HG02884 (cell line): ENCODE measurements at regions not wholly inside any gene's neighbourhood (a gene's known extent, or its start where the extent isn't known, plus 50 kb on each side); places are given as distances from the start of the nearest gene placed in this dataset.
"Not testable (repeated sequence)": the region's sequence is repeated elsewhere in the genome, so short reads cannot be mapped to it uniquely, and the experiment has no call there.

Source experiments
- ATAC-seq: cut with Tn5 transposase; IDR thresholded peaks from one replicate; pipeline ENCODE4 v1.9.1; 2021; ENCODE audit warnings: mild to moderate bottlenecking, moderate library complexity; ENCODE audit not compliant: unreplicated experiment

DNA sequence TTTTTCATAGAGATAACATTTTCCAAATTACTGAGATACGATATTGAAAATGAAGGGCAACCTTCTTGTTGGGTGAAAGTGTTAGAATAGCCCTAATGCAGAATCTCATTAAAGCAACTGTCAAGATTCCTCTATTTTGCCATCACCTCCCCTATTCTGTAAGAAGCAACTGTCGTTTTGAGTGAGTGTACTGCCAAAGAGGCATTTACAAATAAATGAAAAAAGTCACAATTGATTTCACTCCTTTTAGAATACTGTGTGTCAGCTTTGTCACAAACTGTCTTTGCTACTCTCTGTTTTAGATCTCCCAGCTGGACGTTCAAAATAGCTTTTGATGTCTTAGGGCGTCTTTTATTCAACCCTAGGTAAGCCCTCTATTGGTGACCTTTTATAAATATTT is 322.8 kb upstream of the NAALADL2 start:
- ATAC-seq, result no peak

DNA sequence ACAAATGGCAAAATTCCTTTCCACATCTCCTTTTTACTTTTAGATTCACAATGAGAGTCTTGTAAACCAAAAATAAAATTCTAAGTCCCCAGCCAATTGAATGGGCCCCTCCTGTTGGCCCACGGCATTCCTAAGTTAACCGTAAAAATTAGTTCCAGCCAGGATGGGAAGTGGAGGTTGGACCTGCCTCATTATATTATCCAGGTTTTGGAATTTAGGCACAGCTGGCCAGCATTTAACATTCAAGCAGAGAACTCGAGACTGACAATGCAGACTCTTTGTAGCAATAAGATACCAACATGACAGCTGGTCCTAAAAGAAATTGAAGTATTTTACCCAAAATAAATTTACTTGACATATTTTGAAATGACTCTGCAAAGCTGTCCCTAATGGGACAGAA is 321.0 kb upstream of the NAALADL2 start:
- ATAC-seq, result no peak

DNA sequence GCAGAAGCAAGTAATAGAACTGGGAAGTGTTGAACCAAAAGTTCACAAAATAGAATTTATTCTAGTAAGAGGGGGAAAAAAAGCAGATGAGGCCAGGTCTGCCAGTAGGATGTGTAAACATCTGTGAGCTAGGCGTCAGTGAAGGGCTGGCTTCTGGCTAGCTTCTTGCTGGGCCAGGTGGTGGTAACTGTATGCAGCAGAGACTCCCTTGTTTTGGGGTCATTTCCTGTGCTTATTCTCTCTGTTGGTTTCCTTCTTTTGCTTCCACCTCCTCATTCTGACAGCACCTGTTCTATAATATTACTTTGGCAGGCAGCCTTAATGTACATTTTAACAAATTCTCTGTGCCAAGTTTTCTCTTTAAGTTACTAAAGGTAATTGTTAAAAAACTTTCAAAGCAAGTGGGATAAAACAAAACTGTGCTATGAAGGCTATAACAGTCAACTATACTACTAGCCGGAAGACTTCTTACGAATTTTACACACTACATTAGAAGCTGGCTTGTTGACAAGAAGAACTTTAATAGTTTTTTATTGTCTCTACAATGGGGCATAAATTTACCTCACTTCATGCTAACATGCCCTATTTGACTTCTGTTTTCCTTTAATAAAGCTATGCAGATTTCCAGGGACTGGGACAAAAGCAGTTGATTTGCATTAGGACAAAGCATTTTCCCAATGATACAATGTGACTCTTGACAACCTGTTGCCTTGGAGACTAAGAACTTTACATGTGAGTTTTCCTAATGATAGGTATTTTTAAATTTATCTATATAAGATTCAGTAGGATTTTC is 318.8 kb upstream of the NAALADL2 start:
- no peak for ATAC-seq

DNA sequence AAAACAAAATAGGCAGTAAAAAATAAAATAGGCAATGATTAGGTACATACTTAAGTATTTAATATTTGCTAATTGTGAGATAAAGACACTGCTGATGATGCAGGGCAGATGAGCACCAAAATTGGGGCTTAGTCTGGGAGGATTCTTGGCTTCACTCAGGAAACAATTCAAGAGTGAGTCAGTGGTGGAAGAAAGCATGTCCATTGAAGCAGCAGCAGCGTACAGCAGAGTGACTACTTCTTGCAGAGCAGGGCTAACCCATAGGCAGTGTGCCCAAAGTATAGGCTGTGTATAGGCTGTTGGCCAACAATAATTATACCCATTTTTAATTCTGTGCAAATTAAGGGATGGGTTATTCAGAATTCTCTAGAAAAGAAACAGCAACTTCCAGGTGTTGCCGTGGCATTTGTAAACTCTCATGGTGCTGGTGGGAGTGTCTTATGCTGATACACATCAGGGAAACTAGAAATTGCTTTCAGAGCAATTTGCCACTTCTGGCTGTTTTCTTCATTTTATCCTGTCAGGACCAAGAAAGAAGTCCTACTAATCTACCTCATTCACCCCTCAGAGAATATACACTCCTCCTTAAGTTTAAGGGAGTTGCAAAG is 317.3 kb upstream of the NAALADL2 start:
- ATAC-seq, result no peak

DNA sequence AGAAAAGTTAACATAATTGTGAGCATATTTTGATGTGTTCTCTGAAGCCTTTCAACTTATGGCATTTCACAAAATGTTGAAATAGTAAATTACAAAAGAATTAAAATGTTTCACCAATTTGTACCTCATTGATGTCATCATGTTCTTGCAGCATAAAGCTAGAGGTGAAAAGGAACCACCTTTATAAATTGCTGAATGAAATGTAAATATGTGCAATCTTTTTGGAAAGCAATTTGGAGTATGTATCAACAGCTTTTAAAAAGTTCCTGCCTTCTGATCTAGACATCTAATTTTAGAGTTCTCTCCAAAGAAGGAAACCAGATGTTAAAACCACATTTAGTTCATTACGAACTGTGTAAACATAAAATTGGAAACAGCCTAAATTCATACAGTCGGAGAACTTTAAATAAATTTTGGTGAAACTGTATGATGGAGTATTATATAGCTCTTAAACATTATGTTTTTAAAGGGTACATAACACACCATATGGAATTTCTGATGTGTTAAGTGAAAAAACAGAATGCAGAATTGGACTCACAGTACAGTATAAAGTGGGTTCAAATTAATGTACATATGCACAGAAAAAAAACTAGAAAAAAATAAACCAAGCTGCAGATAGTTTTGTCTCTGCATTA is 311.2 kb upstream of the NAALADL2 start:
- ATAC-seq, result no peak

DNA sequence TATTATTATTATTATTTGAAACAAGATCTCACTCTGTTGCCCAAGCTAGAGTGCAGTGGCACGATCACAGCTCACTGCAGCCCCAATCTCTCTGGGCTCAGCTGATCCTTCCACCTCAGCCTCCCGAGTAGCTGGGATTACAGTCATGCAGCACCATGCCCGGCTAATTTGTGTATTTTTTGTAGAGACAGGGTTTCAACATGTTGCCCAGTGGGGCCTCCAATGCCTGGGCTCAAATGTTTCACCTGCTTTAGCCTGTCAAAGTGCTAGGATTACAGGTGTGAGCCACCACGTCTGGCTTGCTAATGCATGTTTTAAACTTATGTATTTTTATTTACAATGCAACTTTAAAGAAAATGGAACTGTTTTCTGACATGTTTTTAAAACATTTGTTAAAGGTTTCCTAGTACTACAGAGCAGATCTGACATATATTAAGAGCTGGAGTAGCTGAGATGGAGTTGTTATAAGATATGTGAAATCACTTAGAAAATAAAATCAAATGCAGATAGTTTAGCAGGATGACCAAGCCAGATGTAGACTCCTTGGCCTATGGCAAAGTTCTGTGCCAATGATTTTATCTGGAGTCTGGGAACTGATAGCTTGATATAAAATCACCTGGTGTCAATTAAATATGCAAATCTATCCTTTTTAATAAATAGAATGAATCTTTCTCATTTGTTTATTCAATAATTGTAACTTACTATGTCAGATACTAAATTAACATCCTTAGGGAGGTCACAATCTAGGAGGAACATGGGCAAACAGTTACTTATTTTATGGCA is 310.1 kb upstream of the NAALADL2 start:
- no peak for ATAC-seq

DNA sequence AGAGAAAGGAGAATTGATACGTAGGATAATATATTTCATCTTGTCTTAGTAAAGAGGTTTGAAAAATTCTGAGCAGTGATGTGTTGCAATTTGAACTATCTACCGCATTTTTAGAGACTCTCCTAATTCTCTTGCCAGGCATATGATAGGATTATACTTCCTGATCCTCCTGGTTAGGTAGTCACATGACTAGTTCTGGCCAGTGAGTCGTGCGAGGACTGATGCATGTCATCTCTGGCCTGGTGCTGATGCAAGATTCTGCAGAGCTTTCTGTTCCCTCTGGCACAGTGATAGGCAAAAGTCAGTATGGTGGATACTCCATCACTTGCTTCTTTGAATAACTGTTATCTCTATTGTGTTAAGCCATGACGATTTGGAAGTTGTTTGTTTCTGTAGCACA is 277.6 kb upstream of the NAALADL2 start:
- no peak for ATAC-seq

DNA sequence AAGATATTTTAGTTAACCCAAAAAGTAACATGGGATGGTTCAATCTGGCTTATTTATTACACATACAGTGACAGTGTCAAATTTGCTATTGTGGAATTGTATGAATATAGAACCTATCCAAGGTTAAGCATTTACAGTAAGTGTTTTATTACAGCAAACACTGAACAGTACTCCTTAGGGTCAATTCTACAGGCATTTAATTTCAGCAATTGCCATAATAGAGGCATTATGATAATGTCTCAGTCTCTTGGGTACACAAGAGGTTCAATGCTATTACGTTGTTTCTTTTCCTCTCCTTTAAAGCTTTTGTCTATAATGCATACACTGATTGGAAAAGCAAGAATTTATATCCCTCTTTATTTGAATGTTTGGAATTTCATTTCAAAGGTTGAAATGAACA is 275.7 kb upstream of the NAALADL2 start:
- ATAC-seq, result no peak

DNA sequence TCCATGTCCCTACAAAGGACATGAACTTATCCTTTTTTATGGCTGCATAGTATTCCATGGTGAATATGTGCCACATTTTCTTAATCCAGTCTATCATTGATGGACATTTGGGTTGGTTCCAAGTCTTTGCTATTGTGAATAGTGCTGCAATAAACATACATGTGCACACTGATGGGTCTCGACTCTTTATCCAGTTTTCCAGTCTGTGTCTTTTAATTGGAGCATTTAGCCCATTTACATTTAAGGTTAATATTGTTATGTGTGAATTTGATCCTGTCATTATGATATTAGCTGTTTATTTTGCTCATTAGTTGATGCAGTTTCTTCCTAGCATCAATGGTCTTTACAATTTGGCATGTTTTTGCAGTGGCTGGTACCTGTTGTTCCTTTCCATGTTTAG is 272.0 kb upstream of the NAALADL2 start:
- ATAC-seq, result not testable (repeated sequence)

DNA sequence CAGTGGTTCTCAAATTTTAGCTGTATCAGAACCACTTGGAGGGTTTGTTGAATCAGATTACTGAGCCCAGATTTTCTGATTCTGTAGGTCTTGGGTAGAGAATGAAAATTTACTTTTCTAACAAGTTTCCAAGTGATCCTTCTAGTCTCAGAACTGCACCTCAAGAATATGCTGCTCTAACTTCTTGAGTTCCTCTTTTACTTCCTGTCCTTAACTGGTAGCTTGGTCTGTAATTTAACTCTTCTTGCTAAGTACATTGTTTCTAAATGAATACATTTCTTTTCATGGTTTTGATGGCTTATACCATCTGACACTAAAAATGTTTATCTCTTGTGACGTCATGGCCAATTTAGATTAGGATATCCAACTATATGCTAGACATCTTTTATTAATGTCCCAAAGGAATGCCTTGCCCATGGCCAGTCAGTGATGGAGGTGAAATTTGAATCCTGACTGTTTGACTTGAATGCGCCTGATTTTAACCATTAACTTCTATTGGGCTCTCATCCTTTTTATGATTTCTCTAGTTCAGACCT is 262.6 kb upstream of the NAALADL2 start:
- ATAC-seq, result no peak

DNA sequence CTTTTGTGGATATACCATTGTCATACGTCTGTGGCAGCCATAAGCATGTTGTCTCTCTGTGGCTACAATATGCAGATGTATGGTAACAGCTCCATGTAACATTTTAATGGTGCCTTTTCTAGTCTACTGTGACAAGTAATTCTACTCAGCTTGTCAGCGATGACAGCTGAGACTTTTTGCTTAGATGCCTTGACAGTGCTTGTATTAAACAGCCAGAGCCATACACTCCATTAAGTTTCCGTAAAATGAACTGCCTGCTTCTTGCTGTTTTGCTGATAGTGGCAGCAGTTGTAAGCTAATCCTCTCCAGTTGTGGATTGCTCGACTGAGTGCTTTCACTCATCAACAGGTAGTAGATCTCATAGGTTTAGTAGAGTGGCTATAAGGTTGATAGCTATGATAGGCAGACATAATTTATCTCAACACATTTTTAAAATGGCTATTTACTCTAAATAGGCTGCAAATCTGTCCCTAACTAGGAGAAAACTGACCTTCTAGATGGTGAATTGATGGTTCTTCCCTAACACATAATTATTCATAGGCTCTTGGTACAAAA is 260.2 kb upstream of the NAALADL2 start:
- no peak for ATAC-seq

DNA sequence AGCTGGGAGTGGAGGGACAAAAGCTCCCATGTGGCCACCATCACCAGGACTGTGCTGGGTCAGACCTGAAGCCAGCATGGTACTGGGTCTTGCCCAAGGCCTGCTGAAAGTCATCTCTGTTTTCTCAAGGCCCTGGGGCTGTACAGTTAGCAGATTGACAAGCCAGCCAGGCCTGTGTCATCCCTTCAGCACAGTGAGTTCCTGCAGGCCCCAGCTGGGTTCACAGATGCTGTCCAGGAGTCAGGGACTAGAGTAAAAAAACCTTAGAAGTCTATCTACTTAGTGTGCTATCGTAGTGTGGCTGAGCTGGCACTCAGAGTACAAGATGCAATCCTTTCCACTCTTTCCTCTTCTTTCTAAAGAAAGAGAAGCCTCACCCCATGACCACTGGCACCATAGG is 246.0 kb upstream of the NAALADL2 start:
- ATAC-seq, result no peak

DNA sequence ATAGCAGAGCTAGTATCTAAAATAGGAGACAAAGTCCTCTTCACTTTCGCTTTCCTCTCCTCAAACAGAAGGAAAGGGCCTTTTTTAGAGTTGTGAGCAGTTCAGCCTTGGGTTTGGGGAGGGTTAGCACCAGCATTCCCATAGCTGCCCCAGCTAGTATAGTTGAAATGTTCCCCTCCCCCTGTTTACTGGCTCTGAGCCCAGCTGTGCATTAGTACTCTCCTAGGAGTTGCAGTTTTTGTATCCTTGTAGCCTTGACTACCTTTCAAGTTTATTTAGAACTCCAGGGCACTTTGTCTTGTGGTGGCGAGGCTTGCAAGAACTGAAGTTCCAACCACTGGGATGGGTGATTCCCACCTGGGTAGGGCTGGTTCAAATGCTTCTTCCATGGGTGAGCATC is 245.1 kb upstream of the NAALADL2 start:
- ATAC-seq, result no peak

DNA sequence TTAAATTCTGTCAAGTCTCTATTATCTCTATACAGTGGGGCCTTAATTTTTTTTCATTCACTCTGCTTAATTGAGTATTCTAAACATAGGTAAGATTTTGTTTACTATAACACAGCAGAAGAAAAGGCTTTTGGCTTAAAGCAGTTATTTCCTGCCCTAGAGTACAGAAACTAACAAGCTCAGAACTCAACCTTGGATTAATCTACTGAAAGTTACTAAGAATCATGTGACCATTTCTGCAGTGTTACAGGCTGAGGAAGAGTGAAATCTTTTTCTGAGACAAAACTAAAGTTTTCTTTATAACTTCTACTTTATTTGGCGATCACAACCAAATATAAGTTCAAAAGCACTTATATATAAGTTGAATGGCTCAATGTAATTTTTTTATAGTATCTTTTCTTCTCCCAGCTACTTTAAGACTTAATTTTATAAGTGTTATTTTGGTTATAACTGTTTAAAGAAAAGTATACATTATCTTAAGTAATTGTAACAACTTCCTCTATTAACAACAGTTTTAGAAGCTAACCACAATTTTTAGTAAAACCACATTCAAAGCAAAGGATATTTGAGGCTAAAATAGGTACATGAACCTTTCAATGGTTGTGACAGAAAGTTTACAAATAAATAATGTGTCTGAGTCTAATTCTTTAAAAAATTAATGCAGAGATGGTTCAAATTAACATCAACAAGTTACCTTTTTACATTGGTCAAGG is 240.6 kb upstream of the NAALADL2 start:
- ATAC-seq, result no peak

DNA sequence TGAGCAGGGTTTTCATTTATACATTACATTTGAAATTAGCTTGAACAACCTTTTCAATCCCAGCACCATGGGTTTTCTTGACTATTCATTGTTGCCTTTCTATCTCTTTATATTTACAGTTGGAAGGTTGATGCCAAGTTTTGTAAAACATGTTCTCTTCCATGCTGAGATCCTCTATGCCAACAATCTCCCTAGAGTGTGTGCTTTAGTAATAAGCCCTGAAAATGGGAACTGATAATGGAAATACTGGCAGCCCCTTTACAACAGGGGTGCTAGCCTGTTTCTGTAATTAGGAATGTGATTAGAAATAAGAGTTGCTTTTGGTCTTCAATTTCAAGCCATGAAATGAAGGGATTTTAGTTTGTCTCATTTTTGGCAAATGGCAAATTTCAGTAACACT is 239.9 kb upstream of the NAALADL2 start:
- no peak for ATAC-seq

DNA sequence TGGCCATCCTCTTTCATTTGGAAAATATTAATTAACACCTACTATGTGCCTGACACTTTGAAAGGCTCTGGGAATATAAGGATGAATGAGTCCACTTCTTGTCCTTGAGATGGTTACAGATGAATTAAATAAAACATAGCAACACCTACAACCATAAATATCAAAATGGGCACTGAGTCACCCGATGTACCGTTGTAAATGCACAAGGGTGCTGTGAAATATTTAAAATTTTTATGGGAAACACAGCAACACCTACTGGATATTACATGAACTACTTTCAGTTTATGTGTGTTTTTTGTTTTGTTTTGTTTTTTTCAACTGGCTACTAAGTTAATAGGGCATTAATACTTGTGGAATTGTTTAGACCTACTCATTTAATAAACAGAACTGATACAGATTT is 239.0 kb upstream of the NAALADL2 start:
- ATAC-seq, result no peak

DNA sequence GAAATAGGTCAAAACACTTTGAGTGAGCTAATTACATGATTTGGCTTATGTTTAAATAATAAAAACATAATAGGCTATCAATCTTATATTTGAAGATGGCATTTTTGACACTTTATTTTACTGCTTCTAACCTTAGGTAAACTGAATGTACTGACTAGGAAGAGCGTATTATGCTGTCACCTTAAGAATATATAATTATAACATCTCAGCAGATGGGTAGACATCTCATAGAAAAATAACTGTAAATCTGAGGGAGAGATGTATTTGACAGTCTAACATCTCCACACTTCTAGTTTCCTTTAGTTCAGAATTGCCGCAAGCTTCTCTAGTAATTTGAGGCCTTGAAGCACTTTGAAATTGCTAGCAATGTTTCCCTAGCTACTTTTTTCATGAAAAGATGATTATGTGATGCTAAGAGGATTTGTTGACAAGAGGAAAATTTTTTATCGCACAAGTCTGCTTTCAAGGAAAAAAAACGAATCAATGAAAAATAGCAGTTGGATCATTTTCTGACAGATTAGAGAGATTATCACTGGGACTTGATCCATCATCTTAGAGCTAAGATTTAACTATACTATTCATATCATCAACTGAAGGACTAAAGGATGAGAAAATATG is 238.2 kb upstream of the NAALADL2 start:
- ATAC-seq, result no peak

DNA sequence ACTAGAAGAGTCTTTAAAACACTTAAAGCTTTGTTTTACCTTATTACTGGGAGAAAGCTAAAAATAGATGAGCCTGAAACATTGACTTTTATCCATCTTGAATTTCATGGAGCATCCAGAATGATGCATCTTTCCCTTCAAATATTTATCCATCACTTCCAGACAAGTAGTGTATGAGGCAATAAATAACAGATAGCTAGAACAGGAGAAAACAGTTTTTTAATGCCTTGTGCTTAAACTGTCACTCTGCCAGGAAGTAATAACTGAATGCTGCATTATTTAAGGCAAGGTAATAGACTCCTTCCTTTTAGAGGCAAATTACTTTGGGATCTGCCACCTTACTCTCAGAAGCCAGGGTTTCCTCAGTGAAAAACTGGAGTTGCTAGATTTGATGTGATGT is 225.8 kb upstream of the NAALADL2 start:
- ATAC-seq, result no peak

DNA sequence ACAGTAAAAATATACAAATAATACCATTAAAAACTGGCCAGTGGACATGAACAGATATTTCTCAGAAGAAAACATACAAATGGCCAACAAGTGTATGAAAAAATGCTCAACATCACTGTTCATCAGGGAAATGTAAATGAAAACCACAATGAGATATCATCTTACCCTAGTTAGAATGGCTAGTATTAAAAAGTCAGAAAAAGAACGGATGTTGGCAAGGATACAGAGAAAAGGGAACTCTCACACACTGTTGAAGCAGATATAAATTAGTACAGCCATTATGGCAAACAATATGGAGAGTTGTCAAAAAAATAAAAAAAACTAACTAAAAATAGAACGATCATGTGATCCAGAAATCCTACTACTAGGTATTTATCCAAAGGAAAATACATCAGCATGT is 222.7 kb upstream of the NAALADL2 start:
- ATAC-seq, result no peak

DNA sequence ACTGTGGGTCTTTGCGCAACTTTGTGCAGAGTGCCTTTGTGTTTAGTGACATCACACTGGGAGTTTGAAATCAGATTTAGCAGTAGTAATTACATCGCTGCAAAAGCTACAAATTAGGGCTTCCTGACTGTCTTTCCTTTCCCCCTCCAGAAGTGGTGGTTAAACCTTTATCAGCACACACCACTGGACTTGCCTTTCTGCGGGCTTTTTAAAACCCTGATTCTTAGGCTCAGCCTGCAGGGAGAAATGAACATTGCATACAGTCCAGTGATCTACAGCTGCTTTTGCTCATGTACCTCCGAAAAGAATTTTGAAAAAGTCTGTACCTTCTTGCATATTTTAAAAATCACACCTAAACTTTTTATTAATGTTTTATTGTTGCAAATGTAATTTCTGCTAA is 219.7 kb upstream of the NAALADL2 start:
- no peak for ATAC-seq
